ENCODE measurements at regions not wholly inside any gene's neighbourhood (a gene's known extent, or its start where the extent isn't known, plus 50 kb on each side); places are given as distances from the start of the nearest gene placed in this dataset.

GRCh38 chr21:22352088-22352487 is 1353.9 kb downstream of the NCAM2 start:
- TF ChIP-seq, protein P1, sequence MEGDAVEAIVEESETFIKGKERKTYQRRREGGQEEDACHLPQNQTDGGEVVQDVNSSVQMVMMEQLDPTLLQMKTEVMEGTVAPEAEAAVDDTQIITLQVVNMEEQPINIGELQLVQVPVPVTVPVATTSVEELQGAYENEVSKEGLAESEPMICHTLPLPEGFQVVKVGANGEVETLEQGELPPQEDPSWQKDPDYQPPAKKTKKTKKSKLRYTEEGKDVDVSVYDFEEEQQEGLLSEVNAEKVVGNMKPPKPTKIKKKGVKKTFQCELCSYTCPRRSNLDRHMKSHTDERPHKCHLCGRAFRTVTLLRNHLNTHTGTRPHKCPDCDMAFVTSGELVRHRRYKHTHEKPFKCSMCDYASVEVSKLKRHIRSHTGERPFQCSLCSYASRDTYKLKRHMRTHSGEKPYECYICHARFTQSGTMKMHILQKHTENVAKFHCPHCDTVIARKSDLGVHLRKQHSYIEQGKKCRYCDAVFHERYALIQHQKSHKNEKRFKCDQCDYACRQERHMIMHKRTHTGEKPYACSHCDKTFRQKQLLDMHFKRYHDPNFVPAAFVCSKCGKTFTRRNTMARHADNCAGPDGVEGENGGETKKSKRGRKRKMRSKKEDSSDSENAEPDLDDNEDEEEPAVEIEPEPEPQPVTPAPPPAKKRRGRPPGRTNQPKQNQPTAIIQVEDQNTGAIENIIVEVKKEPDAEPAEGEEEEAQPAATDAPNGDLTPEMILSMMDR (conservative IDR thresholded peaks at IDR 0.05) = no peak
- no peak for TF ChIP-seq EZH2 (IDR thresholded peaks at IDR 0.05; ENCODE audit: low read depth)
